LNCAP (cell line): ENCODE measurements at regions not wholly inside any gene's neighbourhood (a gene's known extent, or its start where the extent isn't known, plus 50 kb on each side); places are given as distances from the start of the nearest gene placed in this dataset.

ENCODE experiments used
- CTCF ChIP-seq: fragments of 450-650 bp; IDR thresholded peaks from 2 replicates; pipeline ENCODE4 v1.5.1; 2017; ENCODE audit warnings: mild to moderate bottlenecking

GRCh38 chr5:1743769-1744085 lies 55.9 kb downstream of the MRPL36 start:
- TF ChIP-seq CTCF = no peak

GRCh38 chr5:1743061-1743768 lies 56.4 kb downstream of the MRPL36 start:
- TF ChIP-seq CTCF = no peak

GRCh38 chr5:1737790-1738405 lies 61.7 kb downstream of the MRPL36 start:
- peak; percentile 74 for TF ChIP-seq CTCF

- no peak for TF ChIP-seq CTCF
Observed at GRCh38 chr5:1736889-1737711, 62.5 kb downstream of the MRPL36 start.

- no peak for TF ChIP-seq CTCF
Observed at GRCh38 chr5:1736065-1736464, 63.6 kb downstream of the MRPL36 start.

GRCh38 chr5:1735320-1735970 lies 64.2 kb downstream of the MRPL36 start:
- TF ChIP-seq CTCF = no peak

GRCh38 chr5:1734908-1735289 lies 64.7 kb downstream of the MRPL36 start:
- TF ChIP-seq CTCF = no peak
